AG09319 (cell line): ENCODE measurements at regions not wholly inside any gene's neighbourhood (a gene's known extent, or its start where the extent isn't known, plus 50 kb on each side); places are given as distances from the start of the nearest gene placed in this dataset.

Experiments
- DNase-seq: peaks from one replicate; pipeline ENCODE4 v3.0.0-alpha.2; 2010; ENCODE audit warnings: low read depth; ENCODE audit errors: extremely low read depth
- CTCF ChIP-seq: IDR thresholded peaks from 2 replicates; pipeline ENCODE4 v1.5.1; 2011; ENCODE audit warnings: low read depth, mild to moderate bottlenecking, inconsistent platforms, low read length, moderate library complexity

- DNase-seq = no peak
- no peak for TF ChIP-seq CTCF
These were observed 584.3 kb downstream of the EPHA4 start for GRCh38 chr2:220987839-220988238.

DNA sequence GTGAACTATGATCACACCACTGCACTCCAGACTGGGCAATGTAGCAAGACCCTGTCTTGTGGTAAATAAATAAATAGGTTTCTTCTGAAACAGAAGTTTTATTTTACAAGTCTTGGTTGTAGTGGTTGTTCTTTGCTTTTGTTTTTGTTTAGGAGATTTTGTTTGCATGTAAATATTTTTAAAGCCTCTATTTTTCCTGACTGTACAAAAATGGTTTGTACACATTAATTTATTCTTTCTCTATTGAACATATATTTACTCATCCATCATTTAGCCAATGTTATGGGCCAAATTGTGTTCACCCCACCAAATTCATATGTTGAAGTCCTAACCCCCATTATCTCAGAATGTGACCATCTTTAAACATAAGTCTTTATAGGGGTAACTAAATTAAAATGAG is 580.1 kb downstream of the EPHA4 start:
- TF ChIP-seq CTCF = no peak
- no peak for DNase-seq

DNA sequence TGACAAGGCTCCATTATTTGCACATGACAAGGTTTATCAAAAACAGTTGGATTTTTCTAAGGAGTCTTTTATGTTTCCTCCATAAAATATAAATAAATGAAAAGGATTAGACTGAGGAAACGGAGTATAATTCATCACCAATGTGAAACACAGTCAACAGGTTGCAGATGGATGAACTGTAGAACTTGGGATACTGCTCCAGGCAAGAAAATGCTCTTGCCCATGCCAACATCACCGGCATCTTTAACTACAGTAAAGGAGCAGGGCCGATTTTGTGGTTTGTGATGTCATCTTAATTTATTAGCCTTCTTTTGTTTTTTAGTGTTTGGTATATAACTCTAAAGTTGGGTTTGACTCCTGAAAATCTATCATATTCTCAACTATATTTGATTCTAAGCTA is 577.3 kb downstream of the EPHA4 start:
- no peak for DNase-seq
- no peak for TF ChIP-seq CTCF

GRCh38 chr2:220995581-220995980 is 576.5 kb downstream of the EPHA4 start:
- no peak for TF ChIP-seq CTCF
- DNase-seq = no peak

DNA sequence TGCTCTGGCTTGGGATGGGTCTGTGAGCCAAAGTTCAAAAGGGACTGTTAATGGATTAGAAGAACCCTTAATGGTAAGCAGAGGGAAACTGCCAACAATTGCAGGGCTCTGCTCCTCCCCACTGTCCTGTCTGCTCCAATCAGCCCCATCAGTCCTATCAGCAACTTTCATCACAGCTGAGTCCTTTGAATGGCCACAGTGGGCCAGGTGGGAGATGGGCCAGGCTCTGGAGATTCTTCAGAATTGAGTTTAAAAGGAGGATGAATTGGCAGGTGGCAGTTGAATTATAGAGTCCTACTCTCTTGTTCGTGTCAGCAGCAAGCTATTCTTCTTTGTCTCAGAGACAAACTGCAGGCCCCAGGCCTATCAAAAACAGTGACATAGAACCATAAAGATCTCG is 573.9 kb downstream of the EPHA4 start:
- DNase-seq = no peak
- TF ChIP-seq CTCF = no peak

- no peak for DNase-seq
- no peak for TF ChIP-seq CTCF
These were observed 572.7 kb downstream of the EPHA4 start for GRCh38 chr2:220999356-220999755.

- DNase-seq = no peak
- no peak for TF ChIP-seq CTCF
These were observed 570.7 kb downstream of the EPHA4 start for GRCh38 chr2:221001381-221001801.
